SK-N-SH (cell line): ENCODE measurements at regions not wholly inside any gene's neighbourhood (a gene's known extent, or its start where the extent isn't known, plus 50 kb on each side); places are given as distances from the start of the nearest gene placed in this dataset.
A peak's percentile ranks its signal among the peaks of the same experiment; 100 is the strongest.

Experiments used
- CTCF ChIA-PET: fragments of 300-600, 350-600 bp; formaldehyde crosslinking; extraction: SDS; loops from one replicate; lab custom pipeline; 2021; lab: Yijun Ruan, JAX
- POLR2A ChIA-PET: fragments of 350-600 bp; sonication (Branson Sonifier 250); formaldehyde crosslinking; extraction: SDS; loops from one replicate; lab custom pipeline; 2020; ENCODE audit warnings: antibody characterized with exemption, inconsistent platforms; lab: Yijun Ruan, JAX
- DNase-seq: peaks from one replicate; pipeline ENCODE4 v3.0.0; 2012
- H2AFZ ChIP-seq: fragments of 200-600 bp; sonication (generic); 2 replicates; pipeline ENCODE4 v1.8.1; 2016; ENCODE audit warnings: antibody characterized with exemption, mild to moderate bottlenecking, low read depth
- H3F3A ChIP-seq: fragments of 200-600 bp; sonication (generic); replicated peaks from 2 replicates; pipeline ENCODE3; 2016; ENCODE audit warnings: antibody characterized with exemption, mild to moderate bottlenecking; ENCODE audit not compliant: insufficient read depth
- H3K27ac ChIP-seq, 2 experiments: fragments of 200-500 bp in 1 of 2; fragments of 200-600 bp in 1 of 2; sonication (Bioruptor generic) in 1 of 2; sonication (generic), shearing (Covaris generic) in 1 of 2; 2 replicates each; pipeline versions ENCODE4 v1.5.1 to v1.6.1; 2014 to 2016; ENCODE audit warnings: low read depth in 2 of 2, inconsistent platforms in 1 of 2, low read length in 1 of 2, mild to moderate bottlenecking in 1 of 2, mixed read lengths in 1 of 2
- H3K27me3 ChIP-seq: fragments of 200-600 bp; sonication (generic), shearing (Covaris generic); 2 replicates; pipeline ENCODE4 v1.6.1; 2016; ENCODE audit warnings: mixed run types; ENCODE audit not compliant: insufficient read depth
- H3K36me3 ChIP-seq, 2 experiments: fragments of 200-500 bp in 1 of 2; fragments of 200-600 bp in 1 of 2; sonication (Bioruptor generic) in 1 of 2; sonication (generic) in 1 of 2; replicated peaks in 1 of 2; 2 replicates each; pipeline versions ENCODE3 to v1.5.1; 2014 to 2016; ENCODE audit warnings: low read length in 1 of 2, mild to moderate bottlenecking in 1 of 2; ENCODE audit not compliant: insufficient read depth in 2 of 2, control insufficient read depth in 1 of 2
- H3K4me1 ChIP-seq, 2 experiments: fragments of 200-500 bp in 1 of 2; fragments of 200-600 bp in 1 of 2; sonication (Bioruptor generic) in 1 of 2; sonication (generic), shearing (Covaris generic) in 1 of 2; 2 replicates each; pipeline versions ENCODE4 v1.5.1 to v1.6.1; 2014 to 2016; ENCODE audit warnings: low read depth in 1 of 2, low read length in 1 of 2, mixed run types in 1 of 2; ENCODE audit not compliant: insufficient read depth in 2 of 2, control insufficient read depth in 1 of 2
- H3K4me2 ChIP-seq: fragments of 200-600 bp; sonication (generic), shearing (Covaris generic); 2 replicates; pipeline ENCODE4 v1.6.1; 2017; ENCODE audit warnings: mixed run types
- H3K4me3 ChIP-seq, 2 experiments: fragments of 200-500 bp in 1 of 2; fragments of 200-600 bp in 1 of 2; sonication (Bioruptor generic) in 1 of 2; sonication (generic), shearing (Covaris generic) in 1 of 2; 2 replicates each; pipeline versions ENCODE4 v1.5.1 to v1.8.1; 2014 to 2016; ENCODE audit warnings: low read depth in 2 of 2, inconsistent platforms in 1 of 2, low read length in 1 of 2, mild to moderate bottlenecking in 1 of 2, mixed read lengths in 1 of 2, moderate library complexity in 1 of 2
- H3K79me2 ChIP-seq: fragments of 200-600 bp; sonication (generic); 2 replicates; pipeline ENCODE4 v1.8.1; 2017; ENCODE audit warnings: mild to moderate bottlenecking; ENCODE audit not compliant: insufficient read depth
- H3K9ac ChIP-seq: fragments of 200-600 bp; sonication (generic); 2 replicates; pipeline ENCODE4 v1.6.1; 2017; ENCODE audit warnings: mixed run types
- H3K9me2 ChIP-seq: fragments of 200-600 bp; sonication (generic); 2 replicates; pipeline ENCODE4 v1.6.1; 2017; ENCODE audit warnings: mixed run types
- H3K9me3 ChIP-seq: fragments of 200-600 bp; sonication (generic); 2 replicates; pipeline ENCODE4 v1.6.1; 2017; ENCODE audit warnings: mixed run types, mild to moderate bottlenecking, moderate library complexity
- H4K20me1 ChIP-seq: fragments of 200-600 bp; sonication (generic); 2 replicates; pipeline ENCODE4 v1.6.1; 2017; ENCODE audit warnings: mild to moderate bottlenecking, mixed run types; ENCODE audit not compliant: insufficient read depth
- EP300 ChIP-seq, 2 experiments: IDR thresholded peaks; 2 replicates each; pipeline versions ENCODE4 v1.4.0 to v1.6.1; 2012; ENCODE audit warnings: borderline replicate concordance in 1 of 2, low read depth in 1 of 2, low read length in 1 of 2
- MEF2A ChIP-seq: IDR thresholded peaks from 2 replicates; pipeline ENCODE4 v1.4.0; 2012; ENCODE audit warnings: low read depth, borderline replicate concordance
- MXI1 ChIP-seq: IDR thresholded peaks from 2 replicates; pipeline ENCODE4 v1.6.1; 2012; ENCODE audit warnings: mild to moderate bottlenecking, low read depth, low read length, improper control_type of control experiment
- NFIC ChIP-seq: IDR thresholded peaks from 2 replicates; pipeline ENCODE4 v1.4.0; 2012; ENCODE audit warnings: borderline replicate concordance
- RCOR1 ChIP-seq: fragments of 150-350 bp; IDR thresholded peaks from 2 replicates; pipeline ENCODE4 v1.6.1; 2017; ENCODE audit warnings: antibody characterized with exemption, low read length
- RXRA ChIP-seq: IDR thresholded peaks from 2 replicates; pipeline ENCODE4 v1.4.0; 2012; ENCODE audit warnings: low read depth, mild to moderate bottlenecking, borderline replicate concordance
- SIN3A ChIP-seq: IDR thresholded peaks from 2 replicates; pipeline ENCODE4 v1.6.1; 2012; ENCODE audit warnings: low read depth, mild to moderate bottlenecking, low read length, moderate library complexity, borderline replicate concordance
- SMC3 ChIP-seq: IDR thresholded peaks from 2 replicates; pipeline ENCODE4 v1.6.1; 2012; ENCODE audit warnings: low read depth, low read length, improper control_type of control experiment
- TEAD4 ChIP-seq: IDR thresholded peaks from 2 replicates; pipeline ENCODE4 v1.4.0; 2012; ENCODE audit warnings: mild to moderate bottlenecking, borderline replicate concordance; ENCODE audit not compliant: insufficient read depth
- WGBS: methylation state at CpG from one replicate; pipeline ENCODE4 v1.1.6; 2017; ENCODE audit warnings: low lambda C conversion rate; 5-methylcytosine and 5-hydroxymethylcytosine counted together
- TF ChIP-seq, protein P1 (sequence below): IDR thresholded peaks from 2 replicates; pipeline ENCODE4; 2012
- TF ChIP-seq, protein P2 (sequence below): IDR thresholded peaks from 2 replicates; pipeline ENCODE4 v1.4.0; 2012; ENCODE audit warnings: low read depth, borderline replicate concordance

DNA sequence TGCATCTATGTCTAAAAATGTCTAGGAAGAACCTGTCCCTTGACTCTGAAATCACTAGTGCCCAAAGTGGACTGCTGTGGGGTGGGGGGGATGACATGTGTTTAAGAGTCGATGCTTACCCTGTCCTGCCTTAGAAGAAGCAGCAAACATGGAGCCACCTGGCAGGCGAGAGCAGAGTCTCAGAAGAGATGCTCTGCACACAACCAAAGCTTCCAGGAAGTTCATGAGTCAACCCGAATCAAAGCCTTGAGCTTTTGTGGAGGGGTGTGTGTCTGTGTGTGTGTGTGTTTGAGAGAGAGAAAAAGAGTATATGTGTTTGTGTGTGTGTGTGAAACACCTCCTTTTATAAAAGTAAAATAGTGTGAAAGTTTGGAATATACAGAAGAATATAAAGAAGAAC is 269.9 kb downstream of the ALDH8A1 start:
- H3K4me1 ChIP-seq: peaks cover 0 to 19% of the 10 kb centered on the region in 2 experiments; a peak in 3 of 4 replicates
- TF ChIP-seq SIN3A (no peak), EP300 (IDR thresholded peaks at IDR 0.05; ENCODE audit: borderline replicate concordance in 1 of 2, low read depth in 1 of 2, low read length in 1 of 2) (no peak), MXI1 (no peak), MEF2A (no peak), SMC3 (no peak), RCOR1 (no peak), RXRA (no peak)
- TF ChIP-seq, protein P1, sequence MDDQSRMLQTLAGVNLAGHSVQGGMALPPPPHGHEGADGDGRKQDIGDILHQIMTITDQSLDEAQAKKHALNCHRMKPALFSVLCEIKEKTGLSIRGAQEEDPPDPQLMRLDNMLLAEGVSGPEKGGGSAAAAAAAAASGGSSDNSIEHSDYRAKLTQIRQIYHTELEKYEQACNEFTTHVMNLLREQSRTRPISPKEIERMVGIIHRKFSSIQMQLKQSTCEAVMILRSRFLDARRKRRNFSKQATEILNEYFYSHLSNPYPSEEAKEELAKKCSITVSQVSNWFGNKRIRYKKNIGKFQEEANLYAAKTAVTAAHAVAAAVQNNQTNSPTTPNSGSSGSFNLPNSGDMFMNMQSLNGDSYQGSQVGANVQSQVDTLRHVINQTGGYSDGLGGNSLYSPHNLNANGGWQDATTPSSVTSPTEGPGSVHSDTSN: no peak
- TF ChIP-seq, protein P2, sequence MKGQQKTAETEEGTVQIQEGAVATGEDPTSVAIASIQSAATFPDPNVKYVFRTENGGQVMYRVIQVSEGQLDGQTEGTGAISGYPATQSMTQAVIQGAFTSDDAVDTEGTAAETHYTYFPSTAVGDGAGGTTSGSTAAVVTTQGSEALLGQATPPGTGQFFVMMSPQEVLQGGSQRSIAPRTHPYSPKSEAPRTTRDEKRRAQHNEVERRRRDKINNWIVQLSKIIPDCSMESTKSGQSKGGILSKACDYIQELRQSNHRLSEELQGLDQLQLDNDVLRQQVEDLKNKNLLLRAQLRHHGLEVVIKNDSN: no peak
- ChIA-PET CTCF (interaction anchor here (1.0 kb wide), 1 partner anchor 25 kb away, joined by 3 read pairs; no protein-coding TSS in a partner anchor), POLR2A (no interaction called here)
- DNase-seq: no peak
- no peaks in the 10 kb centered on the region for H3K9me3 ChIP-seq
- H3K4me3 ChIP-seq: no peak overlapping the region
- H2AFZ ChIP-seq: no peak overlapping the region
- H3K79me2 ChIP-seq: no peaks in the 10 kb centered on the region
- H3F3A ChIP-seq: peaks cover 16% of the 10 kb centered on the region
- H4K20me1 ChIP-seq: no peaks in the 10 kb centered on the region
- no peak overlapping the region for H3K4me2 ChIP-seq
- no peaks in the 10 kb centered on the region for H3K9me2 ChIP-seq
- 85% methylated on average over 3 of the region's 3 CpGs for WGBS
- H3K27ac ChIP-seq: no peak overlapping the region
- H3K36me3 ChIP-seq: no peaks in the 10 kb centered on the region
- no peak overlapping the region for H3K9ac ChIP-seq
- H3K27me3 ChIP-seq: no peaks in the 10 kb centered on the region

DNA sequence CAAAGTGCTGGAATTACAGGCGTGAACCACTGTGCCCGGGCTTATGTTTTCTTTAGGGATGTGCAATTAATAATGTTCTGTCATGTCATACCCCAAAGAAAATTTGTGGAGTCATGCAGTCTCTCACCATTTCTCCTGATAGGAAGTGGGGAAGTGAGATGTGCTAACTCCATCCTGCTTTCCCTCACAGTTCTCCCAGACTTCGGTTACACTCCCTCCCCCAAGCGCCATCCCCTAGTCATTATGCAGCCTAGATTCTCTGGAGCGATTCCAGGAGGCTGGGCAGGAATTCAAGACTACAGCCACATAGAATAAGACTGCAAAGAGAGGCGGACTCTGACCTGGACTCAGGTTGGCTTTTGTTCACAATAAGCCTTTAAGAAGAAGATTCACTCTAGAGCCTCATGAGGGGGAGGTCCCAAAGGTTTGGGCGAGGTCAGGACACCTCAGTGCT is 271.4 kb downstream of the ALDH8A1 start:
- no peak overlapping the region for H2AFZ ChIP-seq
- H3F3A ChIP-seq: peaks cover 8% of the 10 kb centered on the region

More for the DNA sequence above, 271.4 kb downstream of the ALDH8A1 start:
- Histone ChIP-seq H3K9me3 (no peaks in the 10 kb centered on the region), H3K79me2 (no peaks in the 10 kb centered on the region), H3K4me1 (peaks cover 0 to 15% of the 10 kb centered on the region in 2 experiments; a peak in 2 of 4 replicates), H3K4me3 (no peak overlapping the region), H3K27me3 (no peaks in the 10 kb centered on the region), H3K4me2 (no peak overlapping the region), H3K36me3 (no peaks in the 10 kb centered on the region), H3K9me2 (no peaks in the 10 kb centered on the region), H3K27ac (no peak overlapping the region), H3K9ac (no peak overlapping the region), H4K20me1 (no peaks in the 10 kb centered on the region)
- TF ChIP-seq TEAD4: no peak
- TF ChIP-seq NFIC: peak; percentile 30; the same call in 1 of the 2 replicates
- ChIA-PET CTCF (no interaction called here), POLR2A (no interaction called here)
- WGBS: 87% methylated on average over 6 of the region's 7 CpGs
- no peak for DNase-seq
